Fibroblast of mammary gland (primary cell): ENCODE measurements at regions not wholly inside any gene's neighbourhood (a gene's known extent, or its start where the extent isn't known, plus 50 kb on each side); places are given as distances from the start of the nearest gene placed in this dataset.

Source experiments
- DNase-seq: peaks from one replicate; pipeline ENCODE4 v3.0.0-alpha.2; 2010; ENCODE audit warnings: low read depth
- H3K4me3 ChIP-seq: 2 replicates; pipeline ENCODE4 v1.5.1; 2011; ENCODE audit warnings: low read depth, mild to moderate bottlenecking, low read length, moderate library complexity; ENCODE audit not compliant: control insufficient read depth
- CTCF ChIP-seq: conservative IDR thresholded peaks from 2 replicates; pipeline ENCODE4 v1.5.1; 2011; ENCODE audit warnings: low read depth, low read length, inconsistent platforms; ENCODE audit not compliant: control insufficient read depth, insufficient read depth

DNA sequence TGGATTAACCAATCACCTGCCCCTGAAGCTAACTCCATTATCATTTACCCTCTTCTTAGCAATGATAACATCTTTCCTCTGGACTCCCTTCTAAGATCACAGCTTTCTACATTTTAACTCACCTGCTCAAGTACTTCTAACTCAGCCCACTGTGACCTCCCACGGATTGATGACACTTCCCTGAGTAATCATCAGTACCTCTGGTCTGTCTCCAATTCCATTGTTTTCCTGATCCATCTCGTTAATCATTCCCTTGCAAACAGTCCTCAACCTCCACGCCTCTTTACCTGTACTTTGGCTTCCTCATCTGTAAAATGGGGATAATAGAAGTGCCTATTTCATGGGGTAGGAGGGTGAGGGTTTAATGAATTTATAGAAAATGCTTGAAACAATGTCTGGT is 195.3 kb upstream of the APP start:
- no peak for DNase-seq
- TF ChIP-seq CTCF = no peak
- no peak overlapping the region for H3K4me3 ChIP-seq

DNA sequence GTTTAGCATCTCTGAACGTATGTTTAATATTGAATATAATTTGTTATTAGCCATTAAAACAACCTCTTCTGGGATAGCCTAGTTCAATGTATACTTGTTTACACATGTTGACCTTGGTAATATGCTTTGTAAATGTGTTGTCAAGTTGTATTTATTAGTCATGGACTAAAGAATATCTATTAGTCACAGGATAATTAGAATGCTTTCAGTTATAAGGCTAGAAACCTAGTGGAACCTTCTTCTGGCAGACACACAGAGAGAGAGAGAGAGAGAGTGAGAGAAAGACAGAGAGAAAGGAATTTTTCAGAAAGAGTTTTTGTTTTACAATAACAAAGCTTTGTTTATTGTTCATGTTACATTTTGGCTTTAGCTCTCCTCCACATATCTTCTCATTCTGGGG is 181.1 kb upstream of the APP start:
- no peak for DNase-seq
- no peak for TF ChIP-seq CTCF
- no peak overlapping the region for H3K4me3 ChIP-seq

- TF ChIP-seq CTCF = no peak
- no peak for DNase-seq
- H3K4me3 ChIP-seq = no peak overlapping the region
Measured at GRCh38 chr21:26332867-26333266, 162.3 kb upstream of the APP start.

DNA sequence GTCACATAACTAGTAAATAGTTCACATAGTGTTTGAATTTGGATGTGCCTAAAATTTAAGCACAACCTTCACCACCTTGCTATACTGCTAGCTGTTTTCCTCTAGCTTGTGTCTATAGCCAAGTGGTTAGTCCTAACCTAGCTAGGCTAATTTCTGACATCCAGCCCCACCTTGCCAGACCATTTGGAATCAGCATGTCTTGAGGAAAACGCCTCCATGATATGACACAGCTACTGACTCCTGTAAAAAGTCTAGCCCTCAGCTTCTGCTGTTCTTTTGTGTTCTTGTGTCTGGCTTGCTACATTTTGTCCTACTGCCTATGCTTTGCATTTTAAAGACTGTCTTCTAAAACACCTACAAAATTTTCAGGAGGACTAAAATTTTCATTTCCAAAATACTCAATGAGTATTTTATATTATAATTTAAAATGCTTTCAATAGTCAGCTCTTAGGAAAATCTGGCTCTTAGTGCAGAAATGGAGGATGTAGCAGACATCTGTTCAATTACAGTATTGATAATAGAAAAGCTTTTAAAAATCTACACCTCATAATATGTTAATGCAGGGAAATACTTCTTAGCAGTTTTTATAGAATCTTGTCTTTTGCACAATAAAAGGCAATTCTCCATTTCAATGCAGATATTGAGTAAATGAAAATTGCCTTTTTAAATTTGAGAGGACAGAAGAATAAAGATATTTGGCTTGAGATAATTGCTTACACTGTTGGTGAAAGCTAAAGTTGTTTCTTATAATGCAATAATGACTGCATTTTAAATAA is 160.8 kb upstream of the APP start:
- H3K4me3 ChIP-seq = no peak overlapping the region
- no peak for DNase-seq
- no peak for TF ChIP-seq CTCF

DNA sequence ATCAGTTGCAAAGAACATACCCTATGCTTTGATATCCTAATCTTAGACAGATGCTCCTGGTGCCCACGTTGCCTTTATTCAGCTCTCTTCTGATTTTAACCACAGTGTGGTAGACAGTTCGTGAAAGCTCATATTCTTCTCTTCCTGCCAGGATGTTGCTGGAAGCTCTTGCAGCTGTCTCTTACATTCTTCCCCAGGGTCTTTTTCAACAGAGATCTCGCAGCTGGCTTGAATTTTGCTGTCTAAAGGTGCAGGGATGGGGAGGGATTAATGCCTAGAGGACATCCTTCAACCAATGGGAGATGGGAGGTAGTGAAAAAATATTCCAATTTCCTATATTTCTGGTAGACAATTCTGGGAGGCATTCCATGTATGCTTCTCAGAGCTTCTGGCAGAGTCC is 150.0 kb upstream of the APP start:
- TF ChIP-seq CTCF = no peak
- H3K4me3 ChIP-seq = no peak overlapping the region
- no peak for DNase-seq

- no peak for DNase-seq
- TF ChIP-seq CTCF = no peak
- H3K4me3 ChIP-seq = no peak overlapping the region
Measured at GRCh38 chr21:26307640-26308039, 137.1 kb upstream of the APP start.

DNA sequence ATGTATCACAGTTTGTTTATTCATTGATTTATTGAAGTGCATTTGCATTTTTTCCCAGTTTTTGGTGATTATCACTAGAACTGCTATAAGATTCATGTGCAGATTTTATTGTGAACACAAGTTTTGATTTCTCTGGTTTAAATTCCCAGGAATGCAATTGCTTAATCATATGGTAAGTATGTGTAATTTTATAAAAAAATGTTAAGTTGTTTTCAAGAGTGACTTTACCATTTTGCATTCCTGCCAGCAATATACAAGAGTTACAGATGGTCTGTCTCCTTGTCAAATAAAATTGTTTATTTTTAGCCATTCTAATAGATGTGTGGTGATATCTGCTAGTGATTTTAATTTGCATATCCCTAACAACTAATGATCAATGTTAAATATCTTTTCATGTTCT is 127.3 kb upstream of the APP start:
- no peak for TF ChIP-seq CTCF
- DNase-seq = no peak
- H3K4me3 ChIP-seq = no peak overlapping the region
